HCT116 (cell line): ENCODE measurements at regions not wholly inside any gene's neighbourhood (a gene's known extent, or its start where the extent isn't known, plus 50 kb on each side); places are given as distances from the start of the nearest gene placed in this dataset.

Experiments
- ATAC-seq: fragments of 200-7000 bp; cut with Tn5 transposase; 2 replicates; pipeline ENCODE4 v1.9.1; 2020; ENCODE audit warnings: mild to moderate bottlenecking, moderate library complexity
- BruUV-seq: library from RNA; stranded (reverse); fragments of 400-500 nt; replicated peaks from 2 replicates; lab custom pipeline; 2021; lab: Mats Ljungman, UMichigan
- CTCF ChIA-PET: fragments of 300-600 bp; sonication (Branson Sonifier 250); formaldehyde crosslinking; loops from one replicate; lab custom pipeline; 2021; ENCODE audit warnings: antibody characterized with exemption; lab: Charles Lee
- POLR2A ChIA-PET: fragments of 300-600, 350-600 bp; sonication (Branson Sonifier 250); formaldehyde crosslinking; loops from one replicate; lab custom pipeline; 2021; ENCODE audit warnings: antibody characterized with exemption; lab: Charles Lee
- RAD21 ChIA-PET, 2 experiments: fragments of 300-600 bp; sonication (Branson Sonifier 250); formaldehyde crosslinking; loops; one replicate each; lab custom pipeline; 2023; ENCODE audit warnings: low total read pairs in 2 of 2; ENCODE audit not compliant: uncharacterized antibody in 2 of 2, unreplicated experiment in 2 of 2, low non-redundant PET in 1 of 2; lab: Charles Lee
- DNase-seq: peaks from one replicate; pipeline ENCODE4 v3.0.0-alpha.2; 2010; ENCODE audit warnings: low read depth, low spot score
- H2AFZ ChIP-seq: fragments of 200-600 bp; shearing (Covaris generic), sonication (generic); 2 replicates; pipeline ENCODE4 v1.6.1; 2017; ENCODE audit warnings: low read depth, mixed run types, mixed read lengths, antibody characterized with exemption, low read length; ENCODE audit not compliant: poor library complexity, severe bottlenecking
- H3K27ac ChIP-seq: 2 replicates; pipeline ENCODE4 v1.5.1; 2012; ENCODE audit warnings: low read depth, low read length
- H3K27me3 ChIP-seq: fragments of 200-600 bp; sonication (generic); 2 replicates; pipeline ENCODE4 v1.6.1; 2016; ENCODE audit warnings: mixed run types, low read length, mixed read lengths; ENCODE audit not compliant: insufficient read depth
- H3K36me3 ChIP-seq, 2 experiments: fragments of 200-500 bp in 1 of 2; fragments of 200-600 bp in 1 of 2; sonication (Bioruptor generic) in 1 of 2; sonication (generic) in 1 of 2; 2 replicates each; pipeline versions ENCODE4 v1.5.1 to v1.6.1; 2014 to 2016; ENCODE audit warnings: low read length in 2 of 2, inconsistent platforms in 1 of 2, mixed read lengths in 1 of 2, mixed run types in 1 of 2; ENCODE audit not compliant: insufficient read depth in 2 of 2, control insufficient read depth in 1 of 2
- H3K4me1 ChIP-seq, 2 experiments: fragments of 200-600 bp in 1 of 2; sonication (generic) in 1 of 2; 2 replicates each; pipeline versions ENCODE4 v1.5.1 to v1.6.1; 2012 to 2017; ENCODE audit warnings: low read length in 2 of 2, inconsistent platforms in 1 of 2, mild to moderate bottlenecking in 1 of 2, mixed read lengths in 1 of 2, mixed run types in 1 of 2, moderate library complexity in 1 of 2; ENCODE audit not compliant: insufficient read depth in 2 of 2, control insufficient read depth in 1 of 2
- H3K4me2 ChIP-seq: fragments of 200-600 bp; sonication (generic); 2 replicates; pipeline ENCODE4 v1.6.1; 2017; ENCODE audit warnings: mixed run types, low read length, mixed read lengths
- H3K4me3 ChIP-seq, 2 experiments: fragments of 200-600 bp in 1 of 2; sonication (generic) in 1 of 2; replicated peaks in 1 of 2; 2 replicates each; pipeline ENCODE4 v1.5.1; 2011 to 2016; ENCODE audit warnings: low read length in 2 of 2, control low read depth in 1 of 2, low read depth in 1 of 2, mild to moderate bottlenecking in 1 of 2, mixed read lengths in 1 of 2, mixed run types in 1 of 2
- H3K79me2 ChIP-seq: fragments of 200-600 bp; sonication (generic); 2 replicates; pipeline ENCODE4 v1.6.1; 2017; ENCODE audit warnings: mild to moderate bottlenecking, mixed run types, low read length, moderate library complexity, mixed read lengths; ENCODE audit not compliant: insufficient read depth
- H3K9ac ChIP-seq: fragments of 200-600 bp; sonication (generic); 2 replicates; pipeline ENCODE4 v1.6.1; 2016; ENCODE audit warnings: low read length, mixed read lengths
- H3K9me2 ChIP-seq: fragments of 200-600 bp; sonication (generic), shearing (Covaris generic); 2 replicates; pipeline ENCODE4 v1.6.1; 2017; ENCODE audit warnings: mixed run types, mild to moderate bottlenecking, moderate library complexity; ENCODE audit not compliant: insufficient read depth
- H3K9me3 ChIP-seq, 2 experiments: fragments of 200-500 bp in 1 of 2; fragments of 200-600 bp in 1 of 2; sonication (Bioruptor generic) in 1 of 2; sonication (generic) in 1 of 2; 2 replicates each; pipeline ENCODE4 v1.6.1; 2014 to 2017; ENCODE audit warnings: low read length in 2 of 2, mixed read lengths in 2 of 2, inconsistent platforms in 1 of 2, low read depth in 1 of 2, mild to moderate bottlenecking in 1 of 2, mixed run types in 1 of 2, moderate library complexity in 1 of 2; ENCODE audit not compliant: control insufficient read depth in 1 of 2, insufficient read depth in 1 of 2
- H4K20me1 ChIP-seq: fragments of 200-600 bp; sonication (generic), shearing (Covaris generic); 2 replicates; pipeline ENCODE4 v1.6.1; 2017; ENCODE audit warnings: mixed run types, mild to moderate bottlenecking, moderate library complexity; ENCODE audit not compliant: insufficient read depth
- ATF3 ChIP-seq: IDR thresholded peaks from 2 replicates; pipeline ENCODE4 v1.6.1; 2012
- CBX3 ChIP-seq: IDR thresholded peaks from 2 replicates; pipeline ENCODE4 v1.6.1; 2012; ENCODE audit warnings: low read depth
- CEBPB ChIP-seq: IDR thresholded peaks from 2 replicates; pipeline ENCODE4 v1.6.1; 2012; ENCODE audit warnings: low read depth
- EGR1 ChIP-seq: IDR thresholded peaks from 2 replicates; pipeline ENCODE4 v1.6.1; 2012; ENCODE audit warnings: low read depth
- EZH2phosphoT487 ChIP-seq: fragments of 200-600 bp; IDR thresholded peaks from 2 replicates; pipeline ENCODE4 v1.6.1; 2018; ENCODE audit warnings: antibody characterized with exemption, borderline replicate concordance
- JUND ChIP-seq: IDR thresholded peaks from 2 replicates; pipeline ENCODE4 v1.6.1; 2012
- MAX ChIP-seq: IDR thresholded peaks from 2 replicates; pipeline ENCODE4 v1.6.1; 2012
- POLR2A ChIP-seq: IDR thresholded peaks from 2 replicates; pipeline ENCODE4 v1.7.0; 2011; ENCODE audit warnings: borderline replicate concordance; ENCODE audit not compliant: insufficient read depth, insufficient read length; ENCODE audit errors: extremely low read depth
- POLR2AphosphoS5 ChIP-seq: IDR thresholded peaks from 2 replicates; pipeline ENCODE4 v1.6.1; 2011; ENCODE audit warnings: mild to moderate bottlenecking, low read depth, low read length, moderate library complexity
- RAD21 ChIP-seq: IDR thresholded peaks from 2 replicates; pipeline ENCODE4 v1.6.1; 2012; ENCODE audit warnings: low read depth, mild to moderate bottlenecking
- REST ChIP-seq: IDR thresholded peaks from 2 replicates; pipeline ENCODE4 v1.6.1; 2012; ENCODE audit warnings: low read depth
- SIN3A ChIP-seq: IDR thresholded peaks from 2 replicates; pipeline ENCODE4 v1.6.1; 2012; ENCODE audit warnings: low read depth
- SRF ChIP-seq: IDR thresholded peaks from 2 replicates; pipeline ENCODE4 v1.6.1; 2012; ENCODE audit warnings: low read depth
- YY1 ChIP-seq: IDR thresholded peaks from 2 replicates; pipeline ENCODE4 v1.6.1; 2011; ENCODE audit warnings: low read length, low read depth, moderate library complexity, mild to moderate bottlenecking; ENCODE audit not compliant: insufficient replicate concordance; ENCODE audit errors: extremely low read depth
- ZNF274 ChIP-seq: fragments of 200-500 bp; sonication (Bioruptor generic); IDR thresholded peaks from 2 replicates; pipeline ENCODE4 v1.6.1; 2014; ENCODE audit warnings: mild to moderate bottlenecking, low read depth, low read length, inconsistent platforms
- intact Hi-C: fragments of 100-400 bp; cut with micrococcal nuclease; formaldehyde crosslinking; loops from 2 replicates; pipeline ENCODE4 v1.10.0; 2022

- TF ChIP-seq MAX (no peak), RAD21 (no peak), ZNF274 (no peak), EGR1 (no peak), ATF3 (no peak), EZH2phosphoT487 (no peak), POLR2AphosphoS5 (no peak), SIN3A (no peak), JUND (no peak), CBX3 (no peak), POLR2A (no peak), SRF (no peak), REST (no peak), YY1 (no peak), CEBPB (no peak)
- TF ChIP-seq, all 23 proteins: peak for 0
- ATAC-seq (no peak), DNase-seq (no peak)
- Histone ChIP-seq H4K20me1 (no peaks in the 10 kb centered on the region; the same call in 1 of the 2 replicates), H3K36me3 (no peaks in the 10 kb centered on the region), H2AFZ (no peak overlapping the region), H3K27ac (no peak overlapping the region), H3K4me2 (no peak overlapping the region), H3K9me2 (no peaks in the 10 kb centered on the region; the same call in 1 of the 2 replicates), H3K9ac (no peak overlapping the region), H3K27me3 (no peaks in the 10 kb centered on the region), H3K79me2 (no peaks in the 10 kb centered on the region), H3K4me1 (no peaks in the 10 kb centered on the region), H3K4me3 (no peak overlapping the region), H3K9me3 (no peaks in the 10 kb centered on the region)
- ChIA-PET RAD21 (no interaction called here), CTCF (no interaction called here), POLR2A (no interaction called here)
- BruUV-seq, result no TSS peak
- intact Hi-C loops, result no loop called here
Observed at GRCh38 chr4:18980516-18981233, 959.1 kb upstream of the LCORL start.
